K562 (cell line): ENCODE measurements at regions not wholly inside any gene's neighbourhood (a gene's known extent, or its start where the extent isn't known, plus 50 kb on each side); places are given as distances from the start of the nearest gene placed in this dataset.

ENCODE experiments used
- ATAC-seq: fragments of 200-7000 bp; cut with Tn5 transposase; 3 replicates; pipeline ENCODE4 v1.9.1; 2020; ENCODE audit warnings: moderate library complexity
- BruUV-seq: library from RNA; stranded (reverse); fragments of 400-500 nt; replicated peaks from 2 replicates; lab custom pipeline; 2021; lab: Mats Ljungman, UMichigan
- CTCF ChIA-PET: fragments of 300-600 bp; formaldehyde crosslinking; extraction: SDS; loops from one replicate; lab custom pipeline; 2021; ENCODE audit warnings: low intra/inter-chr PET ratio; lab: Yijun Ruan, JAX
- POLR2A ChIA-PET: fragments of 300-600, 350-650 bp; sonication (Branson Sonifier 250); formaldehyde crosslinking; extraction: SDS; loops from one replicate; lab custom pipeline; 2021; ENCODE audit warnings: antibody characterized with exemption, inconsistent platforms; lab: Yijun Ruan, JAX
- DNase-seq, 4 experiments: peaks; one replicate each; pipeline versions ENCODE4 v3.0.0 to v3.0.0-alpha.2; 2011 to 2018; ENCODE audit warnings: low spot score in 3 of 4, mixed read lengths in 3 of 4; ENCODE audit errors: extremely low read depth in 1 of 4
- FAIRE-seq: peaks from 2 replicates; lab custom pipeline; 2011; peaks lifted over from hg19 to GRCh38; lab: Jason Lieb, UNC
- H2AFZ ChIP-seq: 2 replicates; pipeline ENCODE4 v1.6.0; 2011; ENCODE audit warnings: low read depth, low read length, control low read depth, inconsistent platforms
- H3K27ac ChIP-seq: fragments of 200-600 bp; 3 replicates; pipeline ENCODE4 v1.8.0; 2011; ENCODE audit warnings: low read depth, mild to moderate bottlenecking, control low read depth, inconsistent platforms, low read length, moderate library complexity, mixed read lengths; ENCODE audit errors: extremely low read depth
- H3K27me3 ChIP-seq, 2 experiments: fragments of 300-600 bp in 1 of 2; 2 replicates in 1 of 2; 3 replicates in 1 of 2; pipeline versions ENCODE4 v1.6.0 to v1.8.0; 2011; ENCODE audit warnings: inconsistent platforms in 2 of 2, low read length in 2 of 2, mild to moderate bottlenecking in 1 of 2, mixed read lengths in 1 of 2, moderate library complexity in 1 of 2; ENCODE audit not compliant: control insufficient read depth in 2 of 2, insufficient read depth in 2 of 2
- H3K36me3 ChIP-seq: fragments of 300-600 bp; 3 replicates; pipeline ENCODE4 v1.8.0; 2011; ENCODE audit warnings: mild to moderate bottlenecking, low read length, inconsistent platforms; ENCODE audit not compliant: control insufficient read depth, insufficient read depth
- H3K4me1 ChIP-seq, 2 experiments: fragments of 200-600 bp in 1 of 2; replicated peaks in 1 of 2; 2 replicates in 1 of 2; 3 replicates in 1 of 2; pipeline versions ENCODE4 v1.5.1 to v1.8.0; 2011; ENCODE audit warnings: inconsistent platforms in 2 of 2, low read length in 2 of 2, mild to moderate bottlenecking in 1 of 2, mixed read lengths in 1 of 2, moderate library complexity in 1 of 2; ENCODE audit not compliant: control insufficient read depth in 2 of 2, insufficient read depth in 2 of 2
- H3K4me2 ChIP-seq: 2 replicates; pipeline ENCODE4 v1.6.1; 2011; ENCODE audit warnings: low read length, control low read depth, inconsistent platforms, mixed read lengths; ENCODE audit not compliant: insufficient read depth
- H3K4me3 ChIP-seq: fragments of 200-600 bp; sonication (generic), shearing (Covaris generic); 2 replicates; pipeline ENCODE4 v1.5.1; 2016; ENCODE audit warnings: control low read depth, inconsistent platforms
- H3K79me2 ChIP-seq: fragments of 200-600 bp; 3 replicates; pipeline ENCODE4 v1.8.0; 2011; ENCODE audit warnings: low read length, inconsistent platforms; ENCODE audit not compliant: control insufficient read depth, insufficient read depth
- H3K9ac ChIP-seq, 2 experiments: 2 replicates each; pipeline versions ENCODE4 v1.6.0 to v1.6.1; 2011; ENCODE audit warnings: low read depth in 2 of 2, low read length in 2 of 2, control low read depth in 1 of 2, inconsistent platforms in 1 of 2, mild to moderate bottlenecking in 1 of 2, mixed read lengths in 1 of 2; ENCODE audit not compliant: insufficient read depth in 1 of 2
- H3K9me1 ChIP-seq: one replicate; pipeline ENCODE4 v1.6.0; 2011; ENCODE audit warnings: inconsistent platforms, mild to moderate bottlenecking, low read length, moderate library complexity; ENCODE audit not compliant: control insufficient read depth, insufficient read depth
- H3K9me3 ChIP-seq: replicated peaks from 2 replicates; pipeline ENCODE4 v1.5.1; 2011; ENCODE audit warnings: low read depth, low read length, inconsistent platforms; ENCODE audit not compliant: control insufficient read depth, insufficient read depth
- H4K20me1 ChIP-seq: replicated peaks from 2 replicates; pipeline ENCODE4 v1.6.1; 2011; ENCODE audit warnings: low read length, inconsistent platforms, mixed read lengths; ENCODE audit not compliant: control insufficient read depth, insufficient read depth
- BRF2 ChIP-seq: IDR thresholded peaks from 3 replicates; pipeline ENCODE4 v1.6.1; 2011; ENCODE audit warnings: borderline replicate concordance, mild to moderate bottlenecking; ENCODE audit not compliant: insufficient read length, insufficient read depth
- GABPA ChIP-seq: fragments of 200-800 bp; sonication (Bioruptor generic); conservative IDR thresholded peaks from 2 replicates; pipeline ENCODE4 v1.6.1; 2016; ENCODE audit warnings: low read depth, missing genetic modification characterization, missing compliant biosample characterization
- NELFE ChIP-seq: IDR thresholded peaks from 2 replicates; pipeline ENCODE4 v1.6.1; 2011; ENCODE audit warnings: mild to moderate bottlenecking; ENCODE audit not compliant: insufficient read depth, insufficient read length
- STAG1 ChIP-seq: sonication (generic); formaldehyde crosslinking; IDR thresholded peaks from 2 replicates; pipeline ENCODE4 v1.5.0; 2020; ENCODE audit warnings: missing genetic modification reagents, borderline replicate concordance
- YBX1 ChIP-seq: fragments of 450-650 bp; IDR thresholded peaks from 2 replicates; pipeline ENCODE4 v1.7.1; 2016; ENCODE audit warnings: mild to moderate bottlenecking
- ZHX1 ChIP-seq: fragments of 150-350 bp; conservative IDR thresholded peaks from 2 replicates; pipeline ENCODE4 v1.6.1; 2014; ENCODE audit warnings: low read length
- ZNF274 ChIP-seq: IDR thresholded peaks from 2 replicates; pipeline ENCODE4 v1.6.1; 2011; ENCODE audit warnings: low read depth, mild to moderate bottlenecking, low read length, moderate library complexity, borderline replicate concordance
- WGBS: fragments of 100-300 bp; shearing (Covaris generic); methylation state at CpG from one replicate; pipeline ENCODE4 v1.1.6; 2016; ENCODE audit warnings: low coverage, mixed read lengths; ENCODE audit not compliant: insufficient coverage; ENCODE audit errors: missing lambda C conversion rate; 5-methylcytosine and 5-hydroxymethylcytosine counted together
- in situ Hi-C: fragments of 300-500 bp; cut with MboI; formaldehyde crosslinking; loops from 4 replicates; pipeline ENCODE4 v1.15.0; 2018; ENCODE audit warnings: inconsistent platforms, mixed read lengths
- intact Hi-C: fragments of 100-400 bp; cut with micrococcal nuclease; formaldehyde crosslinking; loops from 2 replicates; pipeline ENCODE4 v1.14.2; 2022

- DNase-seq (no peak), FAIRE-seq (no peak), ATAC-seq (no peak)
- WGBS, result 1% methylated on average over 3 of the region's 3 CpGs
- no peak overlapping the region for H2AFZ ChIP-seq
- no peaks in the 10 kb centered on the region for H3K4me1 ChIP-seq
- H3K9me1 ChIP-seq, result no peaks in the 10 kb centered on the region
- in situ Hi-C loops (no loop called here), intact Hi-C loops (no loop called here)
- no TSS peak for BruUV-seq
- H4K20me1 ChIP-seq, result no peaks in the 10 kb centered on the region
- ChIA-PET POLR2A (no interaction called here), CTCF (no interaction called here)
- no peak overlapping the region for H3K9ac ChIP-seq
- no peak overlapping the region for H3K4me3 ChIP-seq
- no peak overlapping the region for H3K4me2 ChIP-seq
- no peak overlapping the region for H3K27ac ChIP-seq
- no peak for TF ChIP-seq BRF2
- TF ChIP-seq ZNF274, result no peak
- no peak for TF ChIP-seq NELFE
- no peak for TF ChIP-seq STAG1 (CRISPR knock-in tag)
- no peaks in the 10 kb centered on the region for H3K27me3 ChIP-seq
- no peaks in the 10 kb centered on the region for H3K36me3 ChIP-seq
- H3K9me3 ChIP-seq, result no peaks in the 10 kb centered on the region
- no peaks in the 10 kb centered on the region for H3K79me2 ChIP-seq
Observed at GRCh38 chr7:114158275-114158674, 239.5 kb upstream of the PPP1R3A start.

- no peaks in the 10 kb centered on the region for H3K27me3 ChIP-seq
- 0% methylated on average over 1 of the region's 1 CpG for WGBS
- H3K79me2 ChIP-seq, result no peaks in the 10 kb centered on the region
- no peaks in the 10 kb centered on the region for H3K9me3 ChIP-seq
- POLR2A ChIA-PET, result interaction anchor here (0.6 kb wide), 1 partner anchor 882 kb away, joined by 3 read pairs; no protein-coding TSS in a partner anchor
- H3K9me1 ChIP-seq, result no peaks in the 10 kb centered on the region
- H3K4me1 ChIP-seq, result no peaks in the 10 kb centered on the region
- TF ChIP-seq GABPA (tag) (no peak), ZHX1 (no peak), YBX1 (no peak)
- BruUV-seq, result no TSS peak
- H2AFZ ChIP-seq, result no peak overlapping the region
- DNase-seq (no peak), FAIRE-seq (no peak), ATAC-seq (no peak)
- no peaks in the 10 kb centered on the region for H3K36me3 ChIP-seq
- no peak overlapping the region for H3K9ac ChIP-seq
- H3K27ac ChIP-seq, result no peak overlapping the region
- in situ Hi-C loops, result no loop called here
- CTCF ChIA-PET, result no interaction called here
- intact Hi-C loops, result no loop called here
- no peak overlapping the region for H3K4me2 ChIP-seq
- H4K20me1 ChIP-seq, result no peaks in the 10 kb centered on the region
- H3K4me3 ChIP-seq, result no peak overlapping the region
Observed at GRCh38 chr7:114156178-114156577, 237.4 kb upstream of the PPP1R3A start.
